ENCODE measurements at regions not wholly inside any gene's neighbourhood (a gene's known extent, or its start where the extent isn't known, plus 50 kb on each side); places are given as distances from the start of the nearest gene placed in this dataset.

DNA sequence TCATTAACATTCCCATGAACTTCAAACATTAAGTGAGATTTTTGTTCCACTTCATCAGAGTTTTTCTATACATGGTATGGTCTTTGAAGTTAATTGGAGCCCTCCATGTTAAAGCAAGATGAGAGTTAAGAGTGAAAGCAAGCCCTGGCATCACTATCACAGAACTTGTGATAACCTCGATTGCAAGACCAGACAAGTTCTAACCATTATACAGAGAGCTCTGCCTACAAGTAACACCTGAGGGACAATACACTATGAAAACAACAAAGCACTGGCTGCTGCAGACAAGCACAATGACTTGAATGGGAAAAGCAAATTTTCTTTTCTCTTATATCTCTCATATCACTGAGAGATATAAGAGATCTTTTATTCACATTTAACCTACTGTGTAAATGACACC is 126.6 kb upstream of the GYPA start:
- Histone ChIP-seq H3K27me3 (no peaks in the 10 kb centered on the region), H3K27ac (no peak overlapping the region), H3K9me3 (no peaks in the 10 kb centered on the region), H3K36me3 (no peaks in the 10 kb centered on the region), H3K4me1 (ENCODE audit: insufficient read depth) (no peaks in the 10 kb centered on the region), H3K4me3 (no peak overlapping the region)
- DNase-seq: no peak
- intact Hi-C loops (cut with DNase I): no loop called here
- WGBS, 3 donors: 38 to 50% (median 50%) methylated on average over 1 of the region's 1 CpG
- TF ChIP-seq POLR2A (IDR thresholded peaks at IDR 0.05): no peak
- TF ChIP-seq, protein P1, sequence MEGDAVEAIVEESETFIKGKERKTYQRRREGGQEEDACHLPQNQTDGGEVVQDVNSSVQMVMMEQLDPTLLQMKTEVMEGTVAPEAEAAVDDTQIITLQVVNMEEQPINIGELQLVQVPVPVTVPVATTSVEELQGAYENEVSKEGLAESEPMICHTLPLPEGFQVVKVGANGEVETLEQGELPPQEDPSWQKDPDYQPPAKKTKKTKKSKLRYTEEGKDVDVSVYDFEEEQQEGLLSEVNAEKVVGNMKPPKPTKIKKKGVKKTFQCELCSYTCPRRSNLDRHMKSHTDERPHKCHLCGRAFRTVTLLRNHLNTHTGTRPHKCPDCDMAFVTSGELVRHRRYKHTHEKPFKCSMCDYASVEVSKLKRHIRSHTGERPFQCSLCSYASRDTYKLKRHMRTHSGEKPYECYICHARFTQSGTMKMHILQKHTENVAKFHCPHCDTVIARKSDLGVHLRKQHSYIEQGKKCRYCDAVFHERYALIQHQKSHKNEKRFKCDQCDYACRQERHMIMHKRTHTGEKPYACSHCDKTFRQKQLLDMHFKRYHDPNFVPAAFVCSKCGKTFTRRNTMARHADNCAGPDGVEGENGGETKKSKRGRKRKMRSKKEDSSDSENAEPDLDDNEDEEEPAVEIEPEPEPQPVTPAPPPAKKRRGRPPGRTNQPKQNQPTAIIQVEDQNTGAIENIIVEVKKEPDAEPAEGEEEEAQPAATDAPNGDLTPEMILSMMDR (IDR thresholded peaks at IDR 0.05): no peak
- TF ChIP-seq EP300 (IDR thresholded peaks at IDR 0.05): no peak

DNA sequence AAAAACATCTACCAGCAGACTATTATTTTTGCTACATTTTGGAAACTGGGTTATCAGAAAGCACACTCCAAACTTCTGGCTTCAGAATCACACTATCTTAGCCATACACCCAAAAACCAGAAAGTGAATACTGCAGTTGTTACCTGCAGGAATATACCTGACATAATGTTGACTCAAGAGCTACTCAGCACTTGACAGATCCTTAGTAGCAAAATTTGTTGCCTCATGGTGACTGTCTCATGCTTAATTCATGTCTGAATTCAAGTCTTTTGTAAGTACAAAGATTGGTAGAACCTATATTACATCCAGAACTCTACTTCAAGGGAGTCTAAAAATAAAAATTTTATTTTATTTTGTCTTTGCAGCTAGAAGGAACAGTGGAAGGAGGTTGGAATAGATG is 140.2 kb upstream of the GYPA start:
- Histone ChIP-seq H3K9me3 (no peaks in the 10 kb centered on the region), H3K4me3 (no peak overlapping the region), H3K36me3 (no peaks in the 10 kb centered on the region), H3K27ac (no peak overlapping the region), H3K4me1 (ENCODE audit: insufficient read depth) (no peaks in the 10 kb centered on the region), H3K27me3 (no peaks in the 10 kb centered on the region)
- intact Hi-C loops (cut with DNase I): no loop called here
- TF ChIP-seq, protein P1 (IDR thresholded peaks at IDR 0.05): no peak
- DNase-seq: no peak

DNA sequence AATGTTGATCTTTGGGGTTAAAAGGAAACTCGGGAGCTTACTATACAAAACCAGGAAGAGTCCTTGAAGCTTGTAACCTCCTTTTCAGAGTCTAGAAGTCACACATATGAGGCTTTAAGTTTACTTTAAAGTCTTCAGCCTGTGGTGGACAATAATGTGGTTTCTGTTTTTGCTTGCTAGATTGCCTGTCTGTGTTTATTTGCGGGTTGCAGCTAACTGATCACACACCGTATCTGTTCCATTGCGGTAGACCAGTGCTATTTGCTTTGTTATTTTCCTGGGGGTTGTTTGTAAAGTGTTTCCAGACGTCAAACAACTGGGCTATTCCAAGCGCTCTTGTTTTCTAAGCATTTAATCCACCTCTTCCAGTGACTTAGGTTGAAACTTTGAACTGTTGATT is 143.0 kb upstream of the GYPA start:
- intact Hi-C loops (cut with DNase I): no loop called here
- TF ChIP-seq EP300 (IDR thresholded peaks at IDR 0.05): no peak
- TF ChIP-seq, protein P1 (IDR thresholded peaks at IDR 0.05): no peak
- TF ChIP-seq POLR2A (IDR thresholded peaks at IDR 0.05): no peak

DNA sequence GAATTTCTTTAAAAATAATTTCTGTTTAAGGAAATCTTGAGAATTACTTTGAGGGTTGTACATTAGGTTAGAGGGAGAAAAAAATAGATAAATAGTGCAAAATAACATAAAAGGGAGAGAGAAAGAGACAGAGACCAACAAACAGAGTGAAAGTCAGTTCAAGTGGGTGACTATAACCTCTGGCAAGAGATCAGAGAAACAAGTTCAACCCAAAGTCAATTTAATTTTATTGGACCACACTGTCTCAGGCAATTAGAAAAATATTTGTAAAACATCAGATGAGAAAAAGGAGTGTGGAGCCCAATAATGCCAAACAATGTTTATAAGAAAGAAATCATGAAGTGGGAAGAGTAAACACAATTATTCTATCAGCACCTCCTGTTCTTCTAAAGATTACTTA is 143.5 kb upstream of the GYPA start:
- H3K4me1 ChIP-seq (ENCODE audit: insufficient read depth): no peaks in the 10 kb centered on the region
- H3K4me3 ChIP-seq: no peak overlapping the region
- intact Hi-C loops (cut with DNase I): no loop called here
- H3K9me3 ChIP-seq: no peaks in the 10 kb centered on the region
- TF ChIP-seq EP300 (IDR thresholded peaks at IDR 0.05) (no peak), POLR2A (IDR thresholded peaks at IDR 0.05) (no peak)
- TF ChIP-seq, protein P1 (IDR thresholded peaks at IDR 0.05): no peak
- H3K27me3 ChIP-seq: no peaks in the 10 kb centered on the region
- H3K27ac ChIP-seq: no peak overlapping the region
- H3K36me3 ChIP-seq: no peaks in the 10 kb centered on the region
- no peak for DNase-seq

More for the DNA sequence above, 143.0 kb upstream of the GYPA start:
- H3K27ac ChIP-seq: no peak overlapping the region
- no peaks in the 10 kb centered on the region for H3K9me3 ChIP-seq
- WGBS, 3 donors: 56 to 65% (median 64%) methylated on average over 6 of the region's 6 CpGs
- DNase-seq: no peak
- H3K4me1 ChIP-seq (ENCODE audit: insufficient read depth): no peaks in the 10 kb centered on the region
- no peak overlapping the region for H3K4me3 ChIP-seq
- no peaks in the 10 kb centered on the region for H3K27me3 ChIP-seq
- H3K36me3 ChIP-seq: no peaks in the 10 kb centered on the region

Data from ovary (tissue), 7 donors.